ENCODE measurements at regions not wholly inside any gene's neighbourhood (a gene's known extent, or its start where the extent isn't known, plus 50 kb on each side); places are given as distances from the start of the nearest gene placed in this dataset.

DNA sequence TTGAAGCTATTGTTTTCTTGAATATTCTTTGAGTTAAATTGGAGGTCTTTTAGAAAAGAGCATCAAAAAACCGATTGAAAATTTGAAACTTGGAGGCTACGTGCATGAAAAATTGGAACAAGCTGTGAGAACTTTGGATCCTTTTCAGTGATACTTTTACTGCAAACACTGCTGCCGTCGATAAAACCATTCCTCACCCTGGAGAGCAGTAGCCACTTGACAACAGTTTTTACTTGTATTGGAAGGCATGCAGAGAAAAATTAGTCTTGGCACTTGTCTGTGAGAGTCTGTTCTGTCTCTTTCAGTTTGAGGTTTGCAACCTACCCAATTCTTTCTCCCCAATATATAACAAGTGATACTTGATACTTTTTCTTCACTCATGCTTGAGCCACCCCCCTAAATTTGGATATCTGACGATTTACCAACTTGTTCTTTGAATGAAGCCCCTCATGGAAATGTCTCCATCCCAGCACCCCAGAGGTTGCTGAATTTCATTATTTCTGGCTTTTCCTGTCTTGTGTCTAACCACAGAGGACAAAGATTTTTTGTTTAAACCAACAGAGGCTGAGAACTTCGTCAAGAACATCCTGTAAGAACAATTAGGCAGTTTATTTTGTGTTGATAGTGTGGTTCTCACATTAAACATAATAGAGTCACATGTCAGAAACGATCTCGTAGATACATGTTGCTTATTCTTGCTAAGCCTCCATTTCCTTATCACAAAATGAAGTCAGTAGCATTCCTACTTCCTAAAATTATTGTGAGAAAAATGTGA lies 307.3 kb upstream of the PLSCR5 start:
- no peak for DNase-seq (ENCODE audit: low spot score)

DNA sequence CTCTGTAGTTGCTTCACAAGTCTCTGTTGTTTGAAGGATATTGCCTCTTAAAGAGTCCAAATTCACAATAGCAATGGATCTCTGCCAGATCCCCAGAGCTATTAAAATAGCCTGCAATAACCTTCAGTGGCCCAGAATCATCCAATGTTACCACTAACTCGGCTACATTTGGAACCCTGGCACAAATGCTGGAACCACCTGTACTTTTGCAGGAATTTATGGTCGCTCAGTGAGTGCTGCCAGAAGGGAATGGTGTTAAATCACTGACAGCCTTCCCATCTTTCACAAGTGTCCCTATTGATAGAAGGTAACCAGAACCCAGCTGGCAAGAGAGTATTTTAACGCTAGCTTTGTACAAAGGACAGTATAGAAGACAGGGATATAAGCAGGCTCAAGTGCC lies 298.8 kb upstream of the PLSCR5 start:
- DNase-seq (ENCODE audit: low spot score) = no peak

DNA sequence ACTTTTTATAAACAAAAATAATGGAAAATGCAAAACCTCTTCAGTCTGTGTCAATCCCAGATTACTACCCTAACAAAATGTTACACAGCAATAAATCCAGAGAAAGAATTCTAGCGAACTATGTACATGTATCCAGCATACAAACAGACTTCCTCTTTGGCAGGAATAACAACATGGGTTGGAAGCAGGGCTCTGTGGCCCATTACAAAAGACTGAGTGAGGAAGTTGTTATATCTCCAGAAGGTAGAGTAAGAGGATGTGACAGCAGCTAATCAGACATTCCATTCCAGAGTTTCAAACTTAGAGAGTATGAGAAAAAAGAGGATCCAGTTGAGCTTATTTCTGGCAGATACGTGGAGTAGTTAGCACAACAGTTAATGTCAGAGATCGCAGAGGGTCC lies 294.0 kb upstream of the PLSCR5 start:
- no peak for DNase-seq (ENCODE audit: low spot score)

GRCh38 chr3:146896711-146897110 lies 291.6 kb upstream of the PLSCR5 start:
- no peak for DNase-seq (ENCODE audit: low spot score)

DNA sequence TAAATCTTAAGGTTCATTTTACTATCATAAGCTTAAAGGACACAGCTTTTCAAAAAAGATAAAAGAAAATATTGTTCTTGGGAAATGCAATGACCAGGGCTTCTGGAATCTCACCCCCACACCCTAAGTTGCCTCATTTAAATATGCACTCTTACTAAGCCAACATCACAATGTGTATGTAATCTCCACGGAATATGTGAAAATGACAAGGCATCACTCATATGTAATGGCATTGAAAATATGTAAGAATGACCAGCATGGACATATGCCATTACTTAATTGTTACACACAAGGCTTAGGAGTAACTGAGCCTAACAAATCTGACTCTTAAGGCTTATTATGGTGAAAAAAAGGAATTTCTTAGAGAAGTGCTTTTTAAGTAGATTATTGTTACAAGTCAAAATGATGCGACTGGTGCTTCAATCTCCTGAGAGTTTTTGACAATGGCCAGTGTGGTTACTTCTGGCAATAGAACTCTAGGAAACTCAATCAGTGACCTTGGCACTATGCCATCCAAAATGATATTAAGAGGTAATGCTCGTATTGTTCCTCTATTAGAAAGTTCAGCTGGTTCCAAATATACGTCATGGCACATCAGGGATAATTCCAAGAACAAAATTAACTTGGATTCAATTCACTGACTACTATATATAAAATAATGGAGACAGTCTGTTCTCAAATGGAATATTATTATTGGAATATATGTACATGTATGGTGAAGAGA lies 290.0 kb upstream of the PLSCR5 start:
- DNase-seq (ENCODE audit: low spot score) = no peak

DNA sequence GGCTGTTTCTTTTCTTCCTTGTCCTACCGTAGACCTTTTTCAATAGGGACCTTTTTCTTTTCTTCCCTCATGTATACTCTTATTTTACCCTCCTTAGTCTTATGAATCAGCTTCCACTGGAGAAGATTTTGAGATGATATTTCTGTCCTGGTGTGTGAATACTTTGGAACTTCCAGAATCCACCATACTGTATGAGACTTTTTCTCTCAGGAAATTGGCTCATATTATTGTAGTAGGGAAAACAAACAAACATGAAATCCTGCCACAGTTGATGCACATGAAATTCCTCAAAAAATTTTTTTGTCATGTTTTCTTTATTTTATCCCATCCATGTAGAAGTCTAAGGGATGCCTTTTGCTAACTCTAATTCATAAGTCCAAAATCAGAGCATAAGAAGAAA lies 289.3 kb upstream of the PLSCR5 start:
- DNase-seq (ENCODE audit: low spot score) = no peak

DNA sequence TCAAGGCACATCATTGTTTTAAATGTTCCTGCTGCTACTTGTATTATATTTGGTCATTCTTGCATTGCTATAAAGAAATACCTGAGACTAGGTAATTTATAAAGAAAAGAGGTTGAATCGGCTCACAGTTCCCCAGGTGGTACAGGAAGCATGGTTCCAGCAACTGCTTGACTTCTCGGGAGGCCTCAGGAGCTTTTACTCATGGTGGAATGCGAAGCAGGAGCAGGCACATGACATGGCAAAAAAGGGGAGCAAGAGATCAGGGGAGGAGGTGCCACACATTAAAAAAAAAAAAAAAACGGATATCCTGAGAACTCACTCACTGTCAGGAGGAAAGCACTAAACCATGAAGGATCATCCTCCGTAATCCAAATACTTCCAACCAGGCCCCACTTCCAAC lies 286.9 kb upstream of the PLSCR5 start:
- DNase-seq (ENCODE audit: low spot score) = no peak

DNA sequence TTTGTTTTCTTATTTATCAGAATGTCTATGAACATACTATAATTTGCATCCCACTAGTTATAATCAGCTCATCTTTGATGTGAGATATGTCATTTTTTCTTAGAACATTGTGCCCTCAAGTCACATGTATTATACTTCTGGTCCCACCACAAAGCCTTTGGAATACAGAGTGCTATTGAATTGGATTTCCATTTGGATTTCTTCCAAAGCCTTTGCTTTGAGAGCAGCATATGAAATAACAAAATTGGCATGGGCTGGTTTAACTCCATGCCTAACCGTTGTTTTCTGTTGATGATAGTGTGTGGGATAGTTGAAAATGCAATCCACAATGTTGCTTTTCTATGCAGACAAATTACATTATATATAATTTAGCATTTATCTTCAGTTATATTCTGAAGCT lies 284.5 kb upstream of the PLSCR5 start:
- DNase-seq (ENCODE audit: low spot score) = no peak

GRCh38 chr3:146888176-146888575 lies 283.0 kb upstream of the PLSCR5 start:
- no peak for DNase-seq (ENCODE audit: low spot score)

DNA sequence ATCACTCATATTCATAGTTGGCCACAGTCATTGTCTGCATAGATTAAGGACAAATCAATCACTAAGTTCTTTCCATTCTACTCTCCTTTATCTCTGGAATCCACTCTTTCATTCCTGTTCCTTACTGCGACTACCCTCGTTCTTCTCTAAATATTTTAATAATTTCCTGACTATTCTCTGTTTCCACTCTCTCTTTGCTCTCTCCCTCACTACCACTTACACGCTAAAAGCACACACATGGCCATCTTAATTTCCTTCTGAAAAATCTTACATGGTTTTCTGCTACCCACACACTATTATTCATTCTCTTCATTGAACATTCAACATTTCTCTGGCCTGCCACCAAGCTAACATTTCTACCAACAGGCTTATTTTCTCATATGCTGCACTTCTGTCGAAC lies 279.6 kb upstream of the PLSCR5 start:
- DNase-seq (ENCODE audit: low spot score) = no peak

DNA sequence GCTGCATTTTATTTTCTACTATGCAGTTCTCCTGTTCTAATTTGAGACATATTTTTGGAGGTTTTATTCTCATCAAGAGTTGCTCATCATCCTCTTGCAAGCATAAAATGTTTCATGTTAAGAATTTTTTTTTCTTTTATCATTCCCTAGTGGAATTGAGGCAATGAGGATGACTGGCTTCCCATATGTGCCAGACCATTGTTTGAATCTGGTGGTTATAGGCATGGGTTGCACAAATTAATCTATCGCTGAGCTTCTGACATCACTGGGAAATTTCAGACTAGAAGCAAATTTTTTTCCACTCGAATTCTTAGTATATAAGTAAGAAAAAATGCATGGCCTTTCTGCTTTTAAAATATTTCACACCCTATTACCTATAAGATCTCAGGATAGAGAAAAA lies 279.1 kb upstream of the PLSCR5 start:
- DNase-seq (ENCODE audit: low spot score) = no peak

DNA sequence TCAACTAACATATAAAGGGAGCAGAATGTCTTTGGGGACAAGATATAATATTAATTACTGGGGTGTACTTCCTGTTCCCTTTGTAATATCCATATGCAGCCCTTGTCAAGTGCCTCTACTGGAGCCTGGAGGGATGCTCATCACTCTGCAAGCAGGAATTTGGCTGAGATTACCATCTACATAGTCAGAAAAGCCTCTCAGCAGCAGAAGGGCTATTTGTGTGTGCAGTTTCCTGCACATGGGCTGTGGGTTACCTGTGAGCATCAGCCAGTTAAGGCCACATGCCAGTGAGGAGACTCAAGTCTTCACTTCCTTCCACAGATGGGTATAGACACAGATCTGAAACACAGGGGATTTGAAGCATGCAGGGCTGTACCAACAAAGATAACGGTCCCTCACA lies 278.1 kb upstream of the PLSCR5 start:
- DNase-seq (ENCODE audit: low spot score) = no peak

DNA sequence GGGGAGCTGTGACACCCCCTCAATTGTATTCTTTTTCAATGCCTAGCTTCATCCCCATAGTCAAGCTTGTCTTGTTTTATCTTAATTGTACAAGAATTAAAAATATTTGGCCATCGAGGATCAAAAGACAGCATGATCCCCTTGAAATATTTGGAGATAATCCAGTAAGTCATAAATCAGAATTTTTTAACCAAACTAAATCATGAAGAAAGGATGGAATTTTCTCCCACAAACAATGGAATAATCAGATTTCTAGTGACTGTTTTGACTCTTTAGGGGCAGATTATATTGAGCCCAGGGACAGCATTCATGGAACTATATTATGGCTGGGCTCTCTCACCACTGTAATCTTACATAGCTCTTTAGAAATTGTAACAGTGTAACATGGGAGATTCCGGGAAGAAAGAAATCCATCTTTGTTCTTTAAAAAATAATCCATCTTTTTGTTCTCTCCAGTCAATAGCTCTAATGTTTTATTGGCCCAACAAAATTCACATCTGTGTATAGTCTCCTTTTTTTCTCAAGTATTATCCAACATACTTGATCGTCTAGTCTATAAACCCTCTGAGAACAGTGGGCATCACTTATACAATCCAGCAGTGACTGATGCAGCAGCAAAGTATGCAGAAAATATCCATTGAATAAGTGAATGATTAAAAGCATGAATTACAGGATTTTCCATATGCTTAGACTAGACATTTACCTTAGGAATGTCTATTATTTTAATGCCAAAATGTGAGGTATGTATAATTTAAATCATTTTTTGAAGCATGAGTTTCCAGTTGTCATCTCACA lies 277.0 kb upstream of the PLSCR5 start:
- no peak for DNase-seq (ENCODE audit: low spot score)

DNA sequence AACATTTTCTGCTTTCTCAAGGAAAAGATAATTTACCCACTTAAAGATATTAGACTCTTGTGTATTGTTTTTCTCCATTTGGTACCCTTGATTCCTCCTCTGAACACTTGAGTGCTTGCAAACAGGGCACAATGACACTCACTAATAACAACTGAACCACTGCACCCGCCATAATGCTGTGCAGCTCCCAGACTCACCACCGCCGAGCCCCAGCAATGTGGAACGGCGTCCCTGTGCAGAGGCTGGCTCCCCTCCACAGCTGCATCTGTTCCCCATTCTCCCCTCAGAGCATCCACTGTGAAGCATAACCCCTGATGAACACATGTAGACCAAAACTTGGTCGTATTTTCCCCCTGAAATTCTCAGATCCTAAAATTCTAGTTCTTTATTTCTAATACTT lies 276.2 kb upstream of the PLSCR5 start:
- DNase-seq (ENCODE audit: low spot score) = no peak

- no peak for DNase-seq (ENCODE audit: low spot score)
These were observed 268.6 kb upstream of the PLSCR5 start for GRCh38 chr3:146873748-146874147.

DNA sequence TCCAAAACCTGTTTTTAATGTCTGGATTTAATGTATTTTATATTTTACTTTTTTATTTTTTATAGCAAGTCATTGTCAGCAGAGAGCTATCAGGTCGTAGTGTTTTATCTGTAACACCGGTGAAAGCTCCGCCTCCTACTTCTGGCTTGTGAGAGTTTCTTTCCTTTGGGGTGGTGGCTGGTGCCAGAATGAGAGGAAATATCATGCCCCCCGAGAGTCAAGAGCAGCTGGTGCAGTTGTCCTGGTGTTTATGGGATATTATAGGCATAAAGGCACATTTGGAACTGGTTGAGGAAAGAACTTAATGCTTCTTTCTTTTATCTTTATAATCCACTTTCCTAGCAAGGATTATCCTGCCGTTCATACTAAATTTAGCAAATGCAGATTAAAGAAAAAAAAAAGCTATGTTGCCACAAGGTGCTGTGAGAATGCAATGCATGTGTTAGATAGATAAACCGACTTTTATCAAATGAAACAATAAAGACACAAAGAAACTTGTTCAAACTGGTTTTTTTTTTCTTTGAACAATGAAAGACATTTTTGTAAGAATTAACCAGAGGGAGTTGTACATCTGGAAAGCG lies 260.1 kb upstream of the PLSCR5 start:
- no peak for DNase-seq (ENCODE audit: low spot score)

- no peak for DNase-seq (ENCODE audit: low spot score)
These were observed 256.1 kb upstream of the PLSCR5 start for GRCh38 chr3:146861262-146861661.

DNA sequence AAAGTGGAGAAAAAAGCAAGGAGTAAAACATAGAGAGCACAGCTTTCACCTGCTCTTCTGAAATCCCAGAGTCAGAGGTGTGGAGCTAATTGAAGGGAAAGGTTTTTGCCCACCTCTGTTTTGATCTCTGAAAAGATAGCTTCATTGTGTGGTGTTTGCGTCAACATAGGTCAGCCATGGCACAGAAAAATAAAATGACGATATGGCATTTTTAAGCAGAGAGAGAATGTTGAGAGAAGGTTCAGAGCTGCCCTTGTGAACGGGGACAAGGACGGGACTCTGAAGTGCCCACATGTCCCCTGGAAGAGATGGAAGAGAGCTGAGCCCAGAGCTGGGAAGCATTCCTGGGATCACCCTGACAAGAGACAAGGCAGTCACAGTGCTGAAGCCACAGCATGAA lies 249.4 kb upstream of the PLSCR5 start:
- DNase-seq (ENCODE audit: low spot score) = no peak

- no peak for DNase-seq (ENCODE audit: low spot score)
These were observed 246.5 kb upstream of the PLSCR5 start for GRCh38 chr3:146851665-146852064.

- no peak for DNase-seq (ENCODE audit: low spot score)
These were observed 240.2 kb upstream of the PLSCR5 start for GRCh38 chr3:146845361-146845760.

DNA sequence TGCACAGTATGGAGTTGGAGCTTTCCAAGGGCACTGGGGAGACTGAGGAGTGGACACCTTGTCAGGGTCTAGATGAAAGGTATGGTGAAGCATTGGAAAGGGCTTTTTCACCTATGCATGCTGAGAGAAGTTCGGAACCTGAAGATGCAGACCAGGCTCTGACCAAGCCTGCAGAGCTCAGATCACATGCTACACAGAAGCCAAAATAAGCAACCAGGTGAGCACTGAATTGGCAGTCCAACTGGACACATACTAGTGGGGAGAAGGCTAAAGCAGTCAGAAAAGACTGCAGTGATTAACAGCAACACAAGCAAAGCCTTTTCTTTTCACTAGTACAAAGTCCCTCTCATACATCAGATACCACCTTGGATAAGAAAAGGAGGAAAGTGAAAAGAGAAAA lies 238.3 kb upstream of the PLSCR5 start:
- no peak for DNase-seq (ENCODE audit: low spot score)

DNA sequence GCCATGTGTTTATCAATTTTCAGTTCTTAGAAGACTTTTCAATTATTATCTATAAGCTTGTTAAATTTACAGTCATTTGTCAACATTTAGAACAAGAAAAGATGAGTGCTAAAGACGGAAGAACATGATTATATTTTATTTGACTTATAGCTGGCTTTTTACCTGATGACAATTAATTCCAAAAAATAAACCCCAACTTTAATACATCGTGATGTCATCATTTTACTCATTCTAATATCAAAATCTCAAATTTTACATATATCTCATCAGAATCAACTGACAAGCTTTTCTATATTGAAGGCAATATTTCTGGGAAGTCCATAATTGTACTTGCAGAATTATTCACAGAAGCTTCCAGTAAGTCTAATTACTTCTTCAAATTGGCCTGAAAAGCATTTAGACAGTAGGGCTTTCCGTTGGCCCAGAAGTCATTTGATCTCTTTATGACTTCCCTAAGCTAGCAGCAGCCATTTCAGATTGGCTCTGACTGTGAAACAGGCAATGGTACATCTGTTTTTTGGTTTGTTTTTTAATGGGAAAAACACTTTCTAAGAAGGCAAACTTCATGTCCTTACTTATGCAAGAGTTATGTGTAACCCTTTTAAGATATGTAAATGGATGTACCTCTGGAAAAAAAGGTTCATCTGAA lies 234.7 kb upstream of the PLSCR5 start:
- DNase-seq (ENCODE audit: low spot score) = no peak

Data from kidney tubule cell (primary cell).